ENCODE measurements at regions not wholly inside any gene's neighbourhood (a gene's known extent, or its start where the extent isn't known, plus 50 kb on each side); places are given as distances from the start of the nearest gene placed in this dataset.

GRCh38 chr14:61638595-61639387, 56.5 kb upstream of the HIF1A start:
- TF ChIP-seq CTCF (IDR thresholded peaks at IDR 0.05) (no peak), POLR2A (IDR thresholded peaks at IDR 0.05) (no peak)
